GM18520 (cell line): ENCODE measurements at regions not wholly inside any gene's neighbourhood (a gene's known extent, or its start where the extent isn't known, plus 50 kb on each side); places are given as distances from the start of the nearest gene placed in this dataset.

Experiments
- ATAC-seq: cut with Tn5 transposase; IDR thresholded peaks from one replicate; pipeline ENCODE4 v1.9.1; 2021; ENCODE audit not compliant: unreplicated experiment

DNA sequence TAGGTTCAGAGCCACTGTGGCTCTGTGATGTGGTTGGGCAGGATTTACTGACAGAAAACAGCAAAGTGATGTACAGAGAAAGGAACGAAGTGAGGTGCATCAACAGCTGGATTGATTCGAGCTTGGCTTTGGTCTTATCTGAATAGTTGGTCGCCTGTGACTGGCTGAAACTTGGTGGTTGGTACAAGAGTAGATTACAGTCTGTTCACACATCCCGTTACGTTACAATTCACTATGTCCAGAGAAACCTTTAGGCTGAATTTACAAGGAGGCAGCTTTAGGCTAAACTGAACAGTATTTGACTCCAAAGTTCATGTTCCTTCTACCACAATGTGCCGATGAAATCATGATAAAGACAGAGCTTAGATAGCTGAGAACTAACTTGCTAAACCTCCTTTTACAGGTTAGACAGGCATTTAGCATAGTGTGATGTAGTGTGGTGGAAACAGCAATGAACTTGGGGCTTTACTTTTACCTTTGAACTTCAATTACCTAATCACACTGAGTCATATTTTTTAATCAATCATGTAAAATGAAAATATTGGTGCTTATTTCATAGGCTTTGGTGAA is 210.2 kb upstream of the PUM3 start:
- no peak for ATAC-seq

DNA sequence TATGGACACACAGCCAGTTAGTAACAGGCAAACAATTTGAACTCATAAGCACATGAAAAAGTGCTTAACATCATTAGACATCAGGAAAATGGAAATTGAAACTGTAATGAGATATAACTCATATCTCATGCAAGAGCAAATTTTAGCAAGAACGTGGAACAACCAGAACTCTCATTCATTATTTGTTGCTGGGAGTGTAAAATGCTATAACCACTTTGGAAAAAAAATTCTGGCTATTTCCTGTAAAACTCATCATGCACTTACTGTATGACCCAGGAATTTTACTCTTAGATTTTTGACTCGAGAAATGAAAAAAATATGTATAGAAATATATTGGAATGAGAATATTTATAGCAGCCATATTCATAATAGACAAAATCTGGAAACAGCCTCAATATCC is 205.7 kb upstream of the PUM3 start:
- no peak for ATAC-seq

DNA sequence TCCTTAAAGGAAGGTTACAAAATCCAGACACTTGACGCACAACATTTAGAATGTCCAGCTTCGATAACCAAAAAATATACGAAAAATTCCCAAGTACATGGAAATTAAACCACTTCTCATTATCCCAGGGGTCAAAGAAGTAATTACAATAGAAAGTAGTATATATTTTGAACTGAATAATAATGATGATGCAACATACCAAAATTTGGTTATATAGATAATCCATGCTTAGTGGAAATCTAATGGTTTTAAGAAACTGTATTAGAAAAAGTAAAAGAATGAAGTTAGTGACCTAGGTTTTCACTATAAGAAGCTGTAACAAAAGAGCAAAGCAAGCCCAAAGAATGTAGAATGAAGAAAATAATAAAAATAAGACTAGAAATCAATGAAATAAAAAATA is 204.0 kb upstream of the PUM3 start:
- no peak for ATAC-seq

DNA sequence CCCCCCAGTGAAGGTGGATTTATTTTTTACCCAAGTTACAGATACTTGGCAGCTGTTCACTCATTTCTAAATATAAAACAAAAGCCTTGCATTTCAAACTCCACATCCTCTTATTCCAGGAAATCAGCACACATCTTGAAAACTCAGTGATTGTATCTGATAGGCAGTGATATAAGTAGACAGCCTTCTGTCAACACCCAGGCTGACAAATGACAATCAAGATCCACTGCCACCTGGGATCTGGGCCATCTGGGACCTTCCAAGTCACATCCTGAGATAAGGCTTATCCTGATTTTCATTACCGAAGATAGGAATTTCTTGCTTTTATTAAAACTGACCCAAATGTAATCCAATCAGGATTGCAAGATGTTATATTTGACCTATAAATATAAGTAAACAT is 201.3 kb upstream of the PUM3 start:
- no peak for ATAC-seq

DNA sequence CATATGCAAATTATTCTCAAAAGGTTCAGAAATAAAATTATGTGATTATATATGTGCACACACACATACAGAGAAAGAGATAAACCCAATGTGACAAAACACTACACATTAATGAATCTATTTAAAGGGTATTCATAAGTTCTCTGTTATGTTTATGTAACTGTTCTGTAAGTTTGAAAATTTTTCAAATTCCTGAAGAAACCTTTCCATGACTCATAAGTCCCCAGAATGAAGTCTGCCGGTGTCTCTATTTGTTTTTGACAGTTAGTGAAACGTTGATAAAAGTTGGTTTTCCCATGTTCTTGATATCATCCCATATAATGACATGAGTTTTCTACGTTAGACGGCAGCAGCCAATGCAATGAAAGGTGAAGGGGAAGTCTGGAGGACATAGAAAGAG is 199.5 kb upstream of the PUM3 start:
- no peak for ATAC-seq

DNA sequence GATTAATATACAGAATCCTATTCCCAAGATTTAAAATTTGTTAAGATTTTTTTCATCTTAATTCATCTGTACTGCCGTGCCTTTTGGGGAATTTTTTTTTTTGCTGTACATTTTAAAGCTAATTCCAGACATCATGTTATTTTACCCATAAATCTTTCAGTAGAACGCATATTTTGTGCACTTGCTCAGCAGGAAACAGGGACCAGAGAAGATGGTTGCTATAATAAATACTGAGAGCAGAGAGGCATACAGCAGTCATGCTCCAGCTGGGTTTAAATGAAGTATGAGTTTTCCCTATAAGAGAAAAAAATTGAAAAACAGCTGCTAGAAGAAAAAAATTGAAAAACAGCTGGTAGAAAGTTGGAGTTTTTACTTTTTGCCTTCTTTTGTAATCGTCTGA is 196.9 kb upstream of the PUM3 start:
- ATAC-seq, result no peak

DNA sequence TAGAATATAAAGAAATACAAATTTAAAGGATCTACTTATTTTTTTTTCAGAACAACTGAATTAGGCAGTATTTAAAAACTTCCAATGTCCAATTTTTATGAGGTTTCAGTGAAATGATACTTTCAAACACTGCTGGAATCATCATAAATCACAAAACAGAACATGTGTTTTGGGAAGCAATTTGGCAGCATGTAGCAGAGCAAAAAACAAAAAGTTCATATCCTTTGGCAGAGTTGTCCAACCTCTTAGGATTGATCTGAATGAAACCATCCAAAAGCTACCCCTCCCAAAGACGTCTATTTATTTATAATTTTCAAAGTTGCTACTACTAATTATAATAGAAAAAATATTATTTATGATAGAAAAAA is 192.4 kb upstream of the PUM3 start:
- no peak for ATAC-seq

DNA sequence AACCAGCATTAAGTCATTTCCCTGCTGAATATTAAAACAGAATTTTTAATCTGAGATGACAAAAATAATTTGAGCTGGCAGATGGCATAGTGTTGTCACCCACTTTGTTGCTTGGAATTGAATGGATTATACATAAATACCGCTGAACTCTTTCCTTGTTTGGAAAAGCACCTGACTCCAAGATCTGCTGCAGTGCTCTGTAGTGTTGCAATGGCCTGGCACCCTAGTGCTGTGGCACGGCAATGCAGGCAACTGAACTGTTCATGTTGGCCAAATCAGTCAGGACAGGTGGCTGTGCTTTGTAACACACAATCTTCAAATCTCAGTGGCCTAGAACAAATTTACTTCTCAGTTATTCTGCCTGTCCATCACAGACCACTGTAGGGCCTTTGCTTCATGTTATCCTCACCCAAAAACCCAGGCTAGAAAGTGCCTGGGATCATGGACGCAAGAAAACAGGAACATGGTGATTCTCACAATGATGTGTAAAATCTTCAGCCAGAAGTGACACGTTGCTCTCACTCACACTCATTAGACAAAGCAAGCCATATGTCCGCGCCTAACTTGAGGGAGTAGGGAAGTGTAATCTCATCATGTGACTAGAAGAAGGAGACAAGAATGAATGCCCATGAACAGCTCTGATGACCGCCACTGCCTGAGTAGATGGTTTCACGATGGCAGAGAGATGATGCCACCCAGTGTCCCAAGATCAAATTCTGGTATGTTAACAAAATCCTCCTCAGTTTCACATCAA is 191.9 kb upstream of the PUM3 start:
- ATAC-seq, result no peak

DNA sequence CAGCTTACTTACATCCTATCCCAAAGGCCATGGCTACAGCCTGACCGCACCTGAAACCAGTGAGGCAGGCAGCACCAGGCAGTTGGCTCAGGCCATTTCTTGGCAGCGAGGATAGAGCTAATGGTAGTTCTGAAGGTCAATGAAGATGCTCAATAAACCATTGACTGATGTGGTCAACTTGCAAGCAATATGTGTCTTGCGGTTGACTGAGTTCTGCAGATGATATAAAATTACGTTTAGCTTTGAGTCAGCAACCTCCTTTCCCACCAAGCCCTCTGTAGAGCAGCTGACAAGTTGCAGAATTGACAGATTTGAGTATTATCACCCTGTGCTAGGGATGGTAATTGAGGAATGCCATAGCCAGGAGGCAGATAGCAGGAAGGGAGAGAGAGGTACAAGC is 189.0 kb upstream of the PUM3 start:
- peak; percentile 83 for ATAC-seq

DNA sequence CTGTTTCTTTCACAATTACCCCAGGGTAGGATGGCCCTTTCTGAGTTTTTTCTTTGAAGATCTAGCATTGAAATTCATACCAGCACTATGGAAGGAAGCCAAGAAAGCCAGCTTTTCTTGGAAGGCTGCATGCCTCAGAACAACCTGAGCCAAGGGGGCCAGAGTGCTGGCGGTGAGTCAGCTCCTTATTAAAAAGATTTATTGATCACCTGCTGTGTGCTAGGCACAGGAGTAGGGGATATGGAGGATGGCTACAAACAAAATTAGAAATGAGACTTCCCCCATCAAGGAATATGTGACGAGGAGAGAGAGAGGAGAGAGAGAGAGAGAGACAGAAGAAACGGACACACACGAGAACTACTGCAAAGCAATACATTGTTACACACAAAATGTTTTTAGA is 184.6 kb upstream of the PUM3 start:
- no peak for ATAC-seq

DNA sequence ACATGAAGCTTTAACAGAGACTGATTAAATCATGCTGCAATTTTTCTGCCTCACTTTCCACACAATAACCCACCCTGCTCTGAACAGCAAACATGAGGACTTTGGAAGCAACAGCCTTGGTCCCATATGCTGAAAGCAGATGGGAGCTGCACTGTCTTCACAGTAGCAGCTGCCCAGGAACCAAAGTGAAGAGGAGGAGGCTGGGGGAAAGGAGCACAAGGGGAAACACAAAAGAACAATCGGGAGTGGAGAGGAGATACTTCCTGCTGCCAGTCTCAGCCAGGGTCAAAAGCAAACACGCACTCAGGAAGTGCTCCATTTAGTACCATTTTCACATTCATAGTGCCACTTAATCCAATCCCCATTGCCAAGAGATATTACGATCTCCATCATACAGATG is 183.3 kb upstream of the PUM3 start:
- ATAC-seq, result no peak

DNA sequence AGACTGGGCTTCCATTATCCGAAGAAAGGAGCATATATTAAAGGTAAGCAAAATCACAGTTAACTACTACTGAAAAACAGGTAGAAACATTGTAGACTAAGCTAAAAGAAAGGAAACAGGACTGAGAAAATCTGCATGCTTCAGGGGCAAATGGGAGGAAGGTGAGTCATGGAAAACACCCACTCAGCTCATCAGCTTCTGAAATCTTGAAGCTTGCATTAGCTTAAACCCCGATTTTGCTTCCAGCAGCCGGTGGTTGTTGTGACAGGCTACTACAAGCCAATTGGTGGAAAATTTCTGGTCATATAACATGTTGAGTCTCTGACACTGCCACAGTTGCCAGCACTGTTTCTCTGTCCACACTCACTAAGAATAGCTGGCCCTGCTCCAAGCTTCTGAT is 179.6 kb upstream of the PUM3 start:
- no peak for ATAC-seq

DNA sequence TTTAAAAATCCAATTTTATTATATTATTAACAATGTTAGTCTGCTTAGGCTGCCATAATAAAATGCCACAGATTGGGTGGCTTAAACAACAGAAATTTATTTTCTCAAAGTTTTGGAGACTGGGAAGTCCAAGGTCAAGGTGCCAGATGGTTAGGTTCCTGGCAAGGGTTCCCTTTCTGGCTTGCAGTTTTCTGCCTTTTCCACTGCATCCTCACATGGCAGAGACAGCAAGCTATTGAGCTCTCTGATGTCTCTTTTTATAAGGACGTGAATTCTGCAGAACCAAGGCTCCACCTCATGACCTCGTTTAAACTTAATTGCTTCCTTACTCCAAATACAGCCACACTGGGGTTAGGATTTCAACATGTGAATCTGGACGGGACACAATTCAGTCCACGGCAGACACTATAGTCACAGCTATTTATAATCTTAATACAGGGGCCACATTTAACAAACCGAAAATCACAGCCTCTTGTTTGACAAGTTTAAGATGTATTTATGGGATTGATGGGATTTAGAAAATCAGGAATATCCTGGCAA is 174.9 kb upstream of the PUM3 start:
- ATAC-seq, result no peak

DNA sequence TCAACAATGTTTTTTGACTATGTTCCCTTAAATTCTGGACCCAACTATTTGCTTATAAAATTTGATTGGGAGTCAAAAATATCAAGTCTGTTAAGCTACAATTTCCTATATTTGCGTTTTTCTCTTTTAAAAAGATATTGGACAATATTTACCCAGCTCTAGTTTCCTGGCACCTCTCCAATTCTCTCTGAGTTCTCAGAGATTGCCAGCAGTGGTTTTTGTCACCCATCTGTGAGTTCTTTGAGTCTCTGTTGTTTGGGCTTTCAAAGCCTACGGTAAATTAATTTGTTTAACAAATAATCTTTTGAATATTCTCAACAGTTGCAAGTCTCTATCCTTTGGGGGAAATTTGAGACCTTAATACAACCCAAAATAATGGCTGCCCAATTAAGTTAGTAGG is 174.2 kb upstream of the PUM3 start:
- ATAC-seq, result no peak

DNA sequence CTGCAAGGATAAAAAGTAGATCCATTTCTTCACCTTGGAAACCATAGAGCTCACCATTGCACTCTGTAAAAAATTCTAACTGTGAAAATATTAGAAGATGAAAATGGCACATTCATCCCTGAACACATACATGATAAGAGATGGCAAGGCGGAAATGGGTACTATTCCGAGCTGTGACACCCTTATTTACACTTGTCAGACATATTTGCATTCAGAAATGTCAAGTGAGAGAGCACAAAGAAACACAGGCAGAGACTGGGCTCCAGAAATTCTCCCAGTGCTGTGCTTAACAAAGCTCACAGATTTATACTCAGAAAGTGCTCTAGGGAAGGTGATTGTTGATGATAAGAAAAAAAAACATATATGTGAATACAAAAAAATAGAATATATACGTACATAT is 170.3 kb upstream of the PUM3 start:
- ATAC-seq, result no peak

DNA sequence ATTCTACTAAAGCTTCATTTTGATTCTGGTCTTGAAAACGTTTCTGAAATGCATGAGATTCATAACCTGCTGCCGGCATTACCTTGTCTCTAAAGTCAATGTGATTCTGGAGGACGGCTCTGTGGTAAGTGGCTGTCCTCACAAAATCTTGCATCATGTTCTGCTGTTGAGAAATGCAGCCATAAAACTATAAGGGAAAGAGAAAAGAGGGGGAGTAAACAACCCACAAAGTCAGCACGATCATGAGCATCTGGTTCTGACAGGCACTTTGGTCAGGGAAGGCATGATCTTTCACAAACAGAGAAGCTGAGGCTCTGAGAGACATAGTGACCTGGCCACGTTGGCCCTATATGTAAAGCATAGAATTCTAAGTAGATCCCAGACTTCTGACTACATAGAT is 168.9 kb upstream of the PUM3 start:
- ATAC-seq, result no peak

DNA sequence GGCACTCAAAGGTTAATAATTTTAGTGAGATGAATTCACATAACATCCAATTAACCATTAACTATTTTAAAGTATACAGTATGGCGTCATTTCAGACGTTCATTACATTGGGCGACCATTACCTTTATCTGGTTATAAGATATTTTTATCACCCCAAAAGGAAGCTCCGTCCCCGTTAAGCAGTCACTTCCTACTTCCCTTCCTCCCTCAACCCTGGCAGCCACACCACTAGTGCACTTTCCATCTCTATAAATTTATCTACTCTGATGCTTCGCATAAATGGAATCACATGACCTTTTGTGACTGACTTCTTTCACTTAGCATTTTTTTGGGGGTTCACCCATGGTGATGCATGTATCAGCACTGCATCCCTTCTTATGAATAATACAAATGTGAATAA is 168.3 kb upstream of the PUM3 start:
- ATAC-seq, result no peak

DNA sequence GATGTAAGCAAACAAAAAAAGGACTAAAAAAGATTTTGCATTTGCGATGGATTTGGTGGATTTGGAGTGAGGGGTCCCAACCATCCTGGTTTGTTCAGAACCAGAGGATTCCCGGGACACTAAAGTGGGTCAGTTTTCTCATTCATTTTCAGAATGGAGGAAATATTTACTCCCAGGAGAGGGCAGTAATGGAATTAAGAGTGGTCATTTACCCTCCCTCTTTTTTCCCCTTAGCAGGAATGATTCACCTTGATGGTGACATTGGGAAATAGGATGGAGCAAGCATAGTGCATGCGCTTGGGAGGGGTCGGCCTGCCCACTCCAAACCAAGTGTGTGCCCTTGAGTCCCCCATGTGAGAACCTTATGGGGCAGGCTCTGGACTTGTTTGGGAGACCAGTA is 164.2 kb upstream of the PUM3 start:
- ATAC-seq, result no peak

DNA sequence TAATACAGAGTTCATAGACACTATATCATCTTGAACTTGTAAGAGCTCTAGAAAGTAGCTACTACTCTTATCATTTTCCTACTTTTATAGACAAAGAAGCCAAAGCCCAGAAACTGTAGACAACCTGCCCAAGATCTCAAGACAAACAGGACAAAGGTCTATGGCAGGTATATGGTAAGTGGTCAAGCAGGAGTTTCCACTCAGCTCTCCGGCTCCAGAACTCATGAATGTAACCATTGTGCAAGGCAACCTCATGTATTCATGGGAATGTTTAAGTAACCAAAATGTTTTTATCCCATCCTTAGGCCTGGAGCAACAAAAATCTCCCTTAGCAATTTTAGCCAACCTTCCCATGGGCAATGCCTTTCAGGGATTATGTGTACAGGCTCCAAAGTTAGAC is 163.4 kb upstream of the PUM3 start:
- no peak for ATAC-seq

DNA sequence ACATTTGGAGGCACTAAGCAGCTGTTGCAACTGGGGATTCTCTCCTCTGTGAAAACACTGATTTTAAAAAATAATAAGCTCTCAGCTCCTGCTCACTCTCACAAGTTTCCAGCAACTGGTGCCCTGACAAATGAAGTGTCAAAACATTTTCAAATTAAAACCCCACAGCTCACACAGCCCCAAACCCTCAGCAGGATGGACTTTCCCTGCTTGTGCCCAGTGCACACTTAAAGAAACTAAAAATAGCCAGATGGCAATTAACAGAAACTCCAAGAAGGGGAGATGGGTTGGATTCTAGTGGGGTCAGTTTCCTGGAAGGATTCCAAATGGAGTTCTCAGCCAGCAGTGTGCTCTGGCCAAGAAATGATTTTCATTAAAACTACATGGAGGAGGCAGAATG is 163.0 kb upstream of the PUM3 start:
- ATAC-seq, result no peak

DNA sequence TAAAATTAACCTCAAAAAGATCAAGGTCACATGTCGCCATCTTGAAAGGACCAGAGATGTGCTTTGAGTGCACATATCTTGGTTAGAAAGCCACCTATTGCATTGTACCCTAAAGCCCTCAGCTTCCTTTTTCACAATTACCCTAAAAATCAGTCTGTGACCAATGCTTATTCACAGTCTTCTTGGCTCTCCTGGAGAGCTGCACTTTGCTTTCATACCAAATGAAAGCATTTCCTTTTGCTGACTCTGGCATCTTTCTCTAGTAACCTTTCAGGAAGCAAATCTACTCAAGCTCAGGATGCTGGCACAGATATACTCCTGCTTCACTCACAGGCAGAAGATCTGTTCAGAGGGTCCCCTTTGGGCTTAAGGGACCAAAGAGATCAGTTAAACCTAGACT is 160.7 kb upstream of the PUM3 start:
- ATAC-seq, result no peak

DNA sequence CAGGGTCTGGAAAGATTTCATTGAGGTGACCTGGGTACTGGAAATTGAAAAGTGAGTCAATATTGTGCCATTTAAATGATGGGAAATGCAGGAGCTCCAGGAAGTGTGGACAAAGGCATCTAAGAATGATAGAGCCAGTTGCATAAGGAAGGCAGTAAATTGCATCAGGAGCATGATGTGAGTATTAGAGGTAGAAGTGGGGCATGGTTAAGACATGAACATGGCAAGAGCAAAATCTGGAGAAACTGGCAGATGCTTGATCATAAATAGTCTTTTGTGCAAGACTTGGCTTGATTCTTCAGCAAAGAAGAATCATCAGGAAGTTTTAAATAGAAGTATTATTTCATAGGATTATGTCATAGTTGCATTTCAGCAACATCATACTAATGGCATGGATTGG is 157.4 kb upstream of the PUM3 start:
- ATAC-seq, result no peak

DNA sequence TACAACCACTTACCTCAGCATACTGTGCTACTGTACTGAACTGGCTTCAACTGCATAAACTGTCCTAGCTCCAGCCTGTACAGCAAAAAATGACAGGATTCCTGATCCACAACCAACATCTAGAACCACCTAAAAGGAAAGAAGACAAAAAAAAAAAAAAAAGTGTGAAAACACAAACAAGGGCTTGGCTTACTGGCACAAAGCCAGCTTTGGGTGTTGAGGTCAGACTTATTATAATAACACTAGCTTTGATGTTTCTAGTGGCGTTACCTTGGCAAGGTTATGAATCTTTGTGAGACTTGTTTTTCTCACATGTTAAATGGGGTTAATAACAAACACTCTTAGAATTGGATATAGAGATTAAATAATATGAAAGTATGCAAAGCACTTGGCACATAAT is 148.5 kb upstream of the PUM3 start:
- ATAC-seq, result no peak
